ENCODE measurements at regions not wholly inside any gene's neighbourhood (a gene's known extent, or its start where the extent isn't known, plus 50 kb on each side); places are given as distances from the start of the nearest gene placed in this dataset.

DNA sequence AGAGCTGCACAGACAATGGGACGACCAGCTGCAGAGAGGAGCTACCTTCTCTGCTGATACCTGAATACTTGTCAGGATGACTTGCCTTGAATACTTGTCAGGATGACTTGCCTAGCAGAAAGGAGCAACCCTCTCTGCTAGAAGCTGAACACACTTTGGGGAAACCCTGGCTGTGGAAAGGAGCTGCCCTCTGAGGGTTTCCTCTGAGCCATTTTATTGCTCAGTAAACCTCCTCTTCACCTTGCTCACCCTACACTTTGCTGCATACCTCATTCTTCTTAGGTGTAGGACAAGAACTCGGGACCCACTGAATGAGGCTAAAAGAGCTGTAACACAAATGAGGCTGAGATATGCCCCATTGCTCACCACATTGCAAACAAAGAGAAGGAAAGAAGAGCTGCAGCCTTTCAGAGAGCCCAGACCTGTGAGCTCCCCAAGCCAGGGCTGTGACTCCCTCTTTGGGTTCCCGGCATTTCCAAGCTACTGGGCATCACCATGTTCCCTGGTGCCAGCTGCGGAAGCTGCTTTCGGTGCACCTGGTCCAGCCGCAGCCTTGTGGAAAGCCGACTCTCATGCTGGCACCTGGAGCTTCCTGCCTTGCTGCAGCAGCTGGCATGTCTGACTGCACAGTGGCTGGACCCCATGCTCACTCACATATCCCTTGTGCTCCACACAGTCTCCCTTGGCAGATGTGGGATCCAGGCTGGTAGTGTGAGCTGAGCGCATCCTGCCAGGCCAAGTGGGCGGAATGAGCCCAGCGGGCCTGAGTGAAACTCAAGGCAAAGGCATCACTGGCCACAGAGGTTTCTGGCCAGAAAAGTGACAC is 106.7 kb upstream of the AHI1 start:
- no peaks in the 10 kb centered on the region for H3K36me3 ChIP-seq (replicated peaks in 1 of 2; ENCODE audit: control extremely low read depth in 1 of 2, control insufficient read depth in 1 of 2, extremely low read depth in 1 of 2, insufficient read depth in 2 of 2, low read length in 1 of 2)
- no peaks in the 10 kb centered on the region for H3K27me3 Mint-ChIP-seq
- H3K27ac Mint-ChIP-seq: no peak overlapping the region
- H3K4me3 ChIP-seq (ENCODE audit: control extremely low read depth in 1 of 5, extremely low read depth in 1 of 5, insufficient read depth in 1 of 5, low read depth in 2 of 5, low read length in 4 of 5): no peak overlapping the region
- H3K79me2 ChIP-seq (ENCODE audit: control insufficient read depth, insufficient read depth, low read length): no peaks in the 10 kb centered on the region
- H3K9me3 ChIP-seq (ENCODE audit: control extremely low read depth in 1 of 3, control insufficient read depth in 2 of 3, insufficient read depth in 1 of 3, low read length in 2 of 3): peaks cover 0 to 7% (median 0%) of the 10 kb centered on the region in 3 donors
- no peak overlapping the region for H3K27ac ChIP-seq (ENCODE audit: low read length in 2 of 2)
- WGBS (ENCODE audit: insufficient coverage): 95% methylated on average over 9 of the region's 10 CpGs
- peaks cover 3% of the 10 kb centered on the region for H3K9me3 Mint-ChIP-seq (ENCODE audit: insufficient read depth)
- H3K4me1 ChIP-seq (ENCODE audit: control insufficient read depth in 2 of 2, insufficient read depth in 2 of 2, low read length in 2 of 2): no peaks in the 10 kb centered on the region
- H3K9ac ChIP-seq (ENCODE audit: low read length): no peak overlapping the region
- ChIA-PET POLR2A (no interaction called here), CTCF (no interaction called here)
- ATAC-seq (ENCODE audit: low read depth) (no peak), DNase-seq (no peak)
- no peak overlapping the region for H3K4me3 Mint-ChIP-seq
- no peaks in the 10 kb centered on the region for H3K4me1 Mint-ChIP-seq
- H2AFZ ChIP-seq (ENCODE audit: insufficient read depth, low read depth, low read length, poor library complexity, severe bottlenecking): no peak overlapping the region
- no peaks in the 10 kb centered on the region for H3K27me3 ChIP-seq (replicated peaks in 1 of 4; ENCODE audit: control extremely low read depth in 1 of 4, control insufficient read depth in 3 of 4, insufficient read depth in 4 of 4, low read length in 3 of 4)
- H4K20me1 ChIP-seq (ENCODE audit: control insufficient read depth, insufficient read depth, low read length, poor library complexity, severe bottlenecking): no peaks in the 10 kb centered on the region
- TF ChIP-seq EZH2 (IDR thresholded peaks at IDR 0.05; ENCODE audit: borderline replicate concordance, insufficient read depth, low read depth, low read length, poor library complexity, severe bottlenecking): no peak
- TF ChIP-seq, protein P1, sequence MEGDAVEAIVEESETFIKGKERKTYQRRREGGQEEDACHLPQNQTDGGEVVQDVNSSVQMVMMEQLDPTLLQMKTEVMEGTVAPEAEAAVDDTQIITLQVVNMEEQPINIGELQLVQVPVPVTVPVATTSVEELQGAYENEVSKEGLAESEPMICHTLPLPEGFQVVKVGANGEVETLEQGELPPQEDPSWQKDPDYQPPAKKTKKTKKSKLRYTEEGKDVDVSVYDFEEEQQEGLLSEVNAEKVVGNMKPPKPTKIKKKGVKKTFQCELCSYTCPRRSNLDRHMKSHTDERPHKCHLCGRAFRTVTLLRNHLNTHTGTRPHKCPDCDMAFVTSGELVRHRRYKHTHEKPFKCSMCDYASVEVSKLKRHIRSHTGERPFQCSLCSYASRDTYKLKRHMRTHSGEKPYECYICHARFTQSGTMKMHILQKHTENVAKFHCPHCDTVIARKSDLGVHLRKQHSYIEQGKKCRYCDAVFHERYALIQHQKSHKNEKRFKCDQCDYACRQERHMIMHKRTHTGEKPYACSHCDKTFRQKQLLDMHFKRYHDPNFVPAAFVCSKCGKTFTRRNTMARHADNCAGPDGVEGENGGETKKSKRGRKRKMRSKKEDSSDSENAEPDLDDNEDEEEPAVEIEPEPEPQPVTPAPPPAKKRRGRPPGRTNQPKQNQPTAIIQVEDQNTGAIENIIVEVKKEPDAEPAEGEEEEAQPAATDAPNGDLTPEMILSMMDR (IDR thresholded peaks at IDR 0.05): no peak
- H3K4me2 ChIP-seq (replicated peaks; ENCODE audit: low read depth, low read length, poor library complexity, severe bottlenecking): no peak overlapping the region
- intact Hi-C loops (cut with micrococcal nuclease): no loop called here

DNA sequence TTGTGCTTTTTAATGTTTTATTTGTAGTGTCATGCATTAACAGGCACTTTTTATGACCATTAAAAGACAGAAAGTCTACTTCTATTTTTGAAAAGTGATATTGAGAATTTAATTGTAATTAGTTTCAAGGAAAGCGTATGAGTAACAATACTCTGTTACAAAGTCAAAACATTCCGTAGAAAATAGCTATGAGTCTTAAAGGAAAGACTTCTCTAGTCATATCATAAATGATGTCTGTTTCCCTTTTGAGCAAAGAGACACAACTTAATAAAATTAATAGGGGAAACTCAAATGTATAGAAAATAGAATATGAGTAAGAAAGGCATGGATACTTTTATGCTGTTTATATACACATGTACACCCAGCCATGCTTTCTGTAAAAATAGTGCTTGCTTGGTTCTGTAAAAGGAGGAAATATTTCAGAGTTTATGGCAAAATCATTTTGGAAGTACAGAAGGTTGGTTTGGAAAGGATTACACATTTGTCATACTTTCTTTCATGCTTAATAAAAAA is 107.8 kb upstream of the AHI1 start:
- ATAC-seq (ENCODE audit: low read depth) (no peak), DNase-seq (no peak)
- POLR2A ChIA-PET: no interaction called here
- H3K27me3 Mint-ChIP-seq: peaks cover under 1% of the 10 kb centered on the region
- no peak overlapping the region for H2AFZ ChIP-seq (ENCODE audit: insufficient read depth, low read depth, low read length, poor library complexity, severe bottlenecking)
- peaks cover 0 to 3% (median 0%) of the 10 kb centered on the region in 3 donors for H3K9me3 ChIP-seq (ENCODE audit: control extremely low read depth in 1 of 3, control insufficient read depth in 2 of 3, insufficient read depth in 1 of 3, low read length in 2 of 3)
- no peak overlapping the region for H3K9ac ChIP-seq (ENCODE audit: low read length)
- no peaks in the 10 kb centered on the region for H4K20me1 ChIP-seq (ENCODE audit: control insufficient read depth, insufficient read depth, low read length, poor library complexity, severe bottlenecking)
- no peaks in the 10 kb centered on the region for H3K4me1 ChIP-seq (ENCODE audit: control insufficient read depth in 2 of 2, insufficient read depth in 2 of 2, low read length in 2 of 2)
- no peak overlapping the region for H3K4me3 ChIP-seq (ENCODE audit: control extremely low read depth in 1 of 5, extremely low read depth in 1 of 5, insufficient read depth in 1 of 5, low read depth in 2 of 5, low read length in 4 of 5)
- no peak overlapping the region for H3K4me2 ChIP-seq (replicated peaks; ENCODE audit: low read depth, low read length, poor library complexity, severe bottlenecking)
- no peaks in the 10 kb centered on the region for H3K4me1 Mint-ChIP-seq
- H3K9me3 Mint-ChIP-seq (ENCODE audit: insufficient read depth): no peaks in the 10 kb centered on the region
- H3K27ac Mint-ChIP-seq: no peak overlapping the region
- no peak overlapping the region for H3K4me3 Mint-ChIP-seq
- TF ChIP-seq, protein P1 (IDR thresholded peaks at IDR 0.05): no peak
- TF ChIP-seq EZH2 (IDR thresholded peaks at IDR 0.05; ENCODE audit: borderline replicate concordance, insufficient read depth, low read depth, low read length, poor library complexity, severe bottlenecking): no peak
- no peak overlapping the region for H3K27ac ChIP-seq (ENCODE audit: low read length in 2 of 2)
- no peaks in the 10 kb centered on the region for H3K36me3 ChIP-seq (replicated peaks in 1 of 2; ENCODE audit: control extremely low read depth in 1 of 2, control insufficient read depth in 1 of 2, extremely low read depth in 1 of 2, insufficient read depth in 2 of 2, low read length in 1 of 2)
- H3K79me2 ChIP-seq (ENCODE audit: control insufficient read depth, insufficient read depth, low read length): no peaks in the 10 kb centered on the region
- CTCF ChIA-PET: no interaction called here
- no CpG with 5 or more reads among the region's 2 CpGs for WGBS (ENCODE audit: insufficient coverage)
- H3K27me3 ChIP-seq (replicated peaks in 1 of 4; ENCODE audit: control extremely low read depth in 1 of 4, control insufficient read depth in 3 of 4, insufficient read depth in 4 of 4, low read length in 3 of 4): no peaks in the 10 kb centered on the region
- intact Hi-C loops (cut with micrococcal nuclease): no loop called here

Measured in B cell (primary cell).